ENCODE measurements at regions not wholly inside any gene's neighbourhood (a gene's known extent, or its start where the extent isn't known, plus 50 kb on each side); places are given as distances from the start of the nearest gene placed in this dataset.
"Not testable (repeated sequence)": the region's sequence is repeated elsewhere in the genome, so short reads cannot be mapped to it uniquely, and the experiment has no call there.

DNA sequence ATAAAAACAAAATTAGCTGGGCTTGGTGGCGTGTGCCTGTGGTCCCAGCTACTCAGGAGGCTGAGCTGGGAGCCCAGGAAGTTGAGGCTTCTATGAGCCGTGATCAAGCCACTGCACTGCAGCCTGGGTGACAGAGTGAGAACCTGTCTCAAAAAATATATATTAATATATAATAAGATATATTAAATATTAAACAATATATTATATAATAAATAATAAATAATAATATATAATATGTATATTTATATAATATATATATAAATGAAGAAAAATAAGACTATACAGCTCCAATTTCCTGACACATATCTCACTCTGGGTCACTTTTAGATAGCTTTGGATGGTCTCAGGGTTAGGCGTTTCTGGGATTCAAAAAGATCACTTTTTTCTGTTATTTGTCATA lies 74.2 kb upstream of the DPPA4 start:
- Histone ChIP-seq H3K9me3 (ENCODE audit: low read length) (no peaks in the 10 kb centered on the region), H3K9me2 (ENCODE audit: insufficient read depth, low read length) (no peaks in the 10 kb centered on the region), H3K79me2 (replicated peaks; ENCODE audit: insufficient read depth, low read length) (no peaks in the 10 kb centered on the region), H3K36me3 (ENCODE audit: insufficient read depth, low read length) (no peaks in the 10 kb centered on the region), H3K27me3 (ENCODE audit: insufficient read depth, low read depth, low read length) (no peaks in the 10 kb centered on the region), H4K20me1 (ENCODE audit: insufficient read depth) (no peaks in the 10 kb centered on the region), H3K9ac (ENCODE audit: low read length) (no peak overlapping the region), H3F3A (ENCODE audit: insufficient read depth, low read length, poor library complexity, severe bottlenecking) (no peaks in the 10 kb centered on the region), H3K4me2 (ENCODE audit: low read length) (no peak overlapping the region), H3K4me3 (ENCODE audit: low read length) (no peak overlapping the region), H2AFZ (ENCODE audit: low read depth, low read length) (no peak overlapping the region), H3K27ac (ENCODE audit: low read length) (no peak overlapping the region)
- TF ChIP-seq EP300 (conservative IDR thresholded peaks at IDR 0.05; ENCODE audit: poor library complexity, severe bottlenecking) (no peak), MXI1 (conservative IDR thresholded peaks at IDR 0.05; ENCODE audit: poor library complexity, severe bottlenecking) (no peak)

DNA sequence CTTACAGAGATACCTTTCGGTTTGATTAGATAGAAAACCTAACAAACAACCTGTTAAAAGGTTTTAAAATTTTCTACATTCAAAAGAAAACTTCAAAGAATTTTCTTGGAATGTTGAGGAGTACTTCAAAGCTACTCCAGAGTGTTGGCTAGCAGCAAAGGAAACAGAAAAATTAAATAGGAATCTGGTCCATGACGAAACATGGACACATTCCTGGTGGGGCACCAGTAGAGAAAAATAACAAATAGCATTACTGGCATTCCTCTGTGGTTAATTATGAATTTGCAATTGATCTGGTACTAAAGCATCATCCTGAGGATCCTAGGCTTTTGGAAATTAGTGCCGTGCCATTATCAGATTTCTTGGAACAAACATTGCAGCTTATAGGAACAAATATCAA lies 59.5 kb upstream of the DPPA4 start:
- no peaks in the 10 kb centered on the region for H3K27me3 ChIP-seq (ENCODE audit: insufficient read depth, low read depth, low read length)
- H2AFZ ChIP-seq (ENCODE audit: low read depth, low read length) = no peak overlapping the region
- TF ChIP-seq SMC3 (conservative IDR thresholded peaks at IDR 0.05; ENCODE audit: poor library complexity) (no peak), MXI1 (conservative IDR thresholded peaks at IDR 0.05; ENCODE audit: poor library complexity, severe bottlenecking) (no peak), EP300 (conservative IDR thresholded peaks at IDR 0.05; ENCODE audit: poor library complexity, severe bottlenecking) (no peak), EZH2 (IDR thresholded peaks at IDR 0.05; ENCODE audit: borderline replicate concordance, insufficient read depth, low read length, poor library complexity, severe bottlenecking) (no peak), TAF1 (IDR thresholded peaks at IDR 0.05; ENCODE audit: low read depth) (no peak), RAD21 (conservative IDR thresholded peaks at IDR 0.05) (no peak), POLR2AphosphoS5 (IDR thresholded peaks at IDR 0.05) (no peak)
- TF ChIP-seq, protein P1, sequence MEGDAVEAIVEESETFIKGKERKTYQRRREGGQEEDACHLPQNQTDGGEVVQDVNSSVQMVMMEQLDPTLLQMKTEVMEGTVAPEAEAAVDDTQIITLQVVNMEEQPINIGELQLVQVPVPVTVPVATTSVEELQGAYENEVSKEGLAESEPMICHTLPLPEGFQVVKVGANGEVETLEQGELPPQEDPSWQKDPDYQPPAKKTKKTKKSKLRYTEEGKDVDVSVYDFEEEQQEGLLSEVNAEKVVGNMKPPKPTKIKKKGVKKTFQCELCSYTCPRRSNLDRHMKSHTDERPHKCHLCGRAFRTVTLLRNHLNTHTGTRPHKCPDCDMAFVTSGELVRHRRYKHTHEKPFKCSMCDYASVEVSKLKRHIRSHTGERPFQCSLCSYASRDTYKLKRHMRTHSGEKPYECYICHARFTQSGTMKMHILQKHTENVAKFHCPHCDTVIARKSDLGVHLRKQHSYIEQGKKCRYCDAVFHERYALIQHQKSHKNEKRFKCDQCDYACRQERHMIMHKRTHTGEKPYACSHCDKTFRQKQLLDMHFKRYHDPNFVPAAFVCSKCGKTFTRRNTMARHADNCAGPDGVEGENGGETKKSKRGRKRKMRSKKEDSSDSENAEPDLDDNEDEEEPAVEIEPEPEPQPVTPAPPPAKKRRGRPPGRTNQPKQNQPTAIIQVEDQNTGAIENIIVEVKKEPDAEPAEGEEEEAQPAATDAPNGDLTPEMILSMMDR (IDR thresholded peaks at IDR 0.05; ENCODE audit: poor library complexity, severe bottlenecking) = no peak
- TF ChIP-seq, protein P2, sequence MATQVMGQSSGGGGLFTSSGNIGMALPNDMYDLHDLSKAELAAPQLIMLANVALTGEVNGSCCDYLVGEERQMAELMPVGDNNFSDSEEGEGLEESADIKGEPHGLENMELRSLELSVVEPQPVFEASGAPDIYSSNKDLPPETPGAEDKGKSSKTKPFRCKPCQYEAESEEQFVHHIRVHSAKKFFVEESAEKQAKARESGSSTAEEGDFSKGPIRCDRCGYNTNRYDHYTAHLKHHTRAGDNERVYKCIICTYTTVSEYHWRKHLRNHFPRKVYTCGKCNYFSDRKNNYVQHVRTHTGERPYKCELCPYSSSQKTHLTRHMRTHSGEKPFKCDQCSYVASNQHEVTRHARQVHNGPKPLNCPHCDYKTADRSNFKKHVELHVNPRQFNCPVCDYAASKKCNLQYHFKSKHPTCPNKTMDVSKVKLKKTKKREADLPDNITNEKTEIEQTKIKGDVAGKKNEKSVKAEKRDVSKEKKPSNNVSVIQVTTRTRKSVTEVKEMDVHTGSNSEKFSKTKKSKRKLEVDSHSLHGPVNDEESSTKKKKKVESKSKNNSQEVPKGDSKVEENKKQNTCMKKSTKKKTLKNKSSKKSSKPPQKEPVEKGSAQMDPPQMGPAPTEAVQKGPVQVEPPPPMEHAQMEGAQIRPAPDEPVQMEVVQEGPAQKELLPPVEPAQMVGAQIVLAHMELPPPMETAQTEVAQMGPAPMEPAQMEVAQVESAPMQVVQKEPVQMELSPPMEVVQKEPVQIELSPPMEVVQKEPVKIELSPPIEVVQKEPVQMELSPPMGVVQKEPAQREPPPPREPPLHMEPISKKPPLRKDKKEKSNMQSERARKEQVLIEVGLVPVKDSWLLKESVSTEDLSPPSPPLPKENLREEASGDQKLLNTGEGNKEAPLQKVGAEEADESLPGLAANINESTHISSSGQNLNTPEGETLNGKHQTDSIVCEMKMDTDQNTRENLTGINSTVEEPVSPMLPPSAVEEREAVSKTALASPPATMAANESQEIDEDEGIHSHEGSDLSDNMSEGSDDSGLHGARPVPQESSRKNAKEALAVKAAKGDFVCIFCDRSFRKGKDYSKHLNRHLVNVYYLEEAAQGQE (IDR thresholded peaks at IDR 0.05; ENCODE audit: borderline replicate concordance) = no peak
- no peaks in the 10 kb centered on the region for H3K36me3 ChIP-seq (ENCODE audit: insufficient read depth, low read length)
- no peaks in the 10 kb centered on the region for H4K20me1 ChIP-seq (ENCODE audit: insufficient read depth)
- H3K9me2 ChIP-seq (ENCODE audit: insufficient read depth, low read length) = no peaks in the 10 kb centered on the region
- no peak overlapping the region for H3K27ac ChIP-seq (ENCODE audit: low read length)
- no peak overlapping the region for H3K4me2 ChIP-seq (ENCODE audit: low read length)
- H3K9me3 ChIP-seq (ENCODE audit: low read length) = no peaks in the 10 kb centered on the region
- no peak overlapping the region for H3K9ac ChIP-seq (ENCODE audit: low read length)
- no peaks in the 10 kb centered on the region for H3K79me2 ChIP-seq (replicated peaks; ENCODE audit: insufficient read depth, low read length)
- no peak overlapping the region for H3K4me3 ChIP-seq (ENCODE audit: low read length)
- H3F3A ChIP-seq (ENCODE audit: insufficient read depth, low read length, poor library complexity, severe bottlenecking) = no peaks in the 10 kb centered on the region

DNA sequence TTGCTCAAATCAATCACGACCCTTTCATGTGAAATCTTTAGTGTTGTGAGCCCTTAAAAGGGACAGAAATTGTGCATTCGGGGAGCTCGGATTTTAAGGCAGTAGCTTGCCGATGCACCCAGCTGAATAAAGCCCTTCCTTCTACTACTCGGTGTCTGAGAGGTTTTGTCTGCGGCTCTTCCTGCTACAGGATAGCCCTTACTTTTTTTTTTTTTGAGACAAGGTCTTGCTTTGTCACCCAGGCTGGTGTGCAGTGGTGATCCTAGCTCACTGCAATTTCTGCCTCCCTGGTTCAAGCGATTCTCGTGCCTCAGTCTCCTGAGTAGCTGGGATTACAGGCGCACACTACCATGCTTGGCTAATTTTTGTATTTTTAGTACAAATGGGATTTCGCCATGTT lies 56.4 kb upstream of the DPPA4 start:
- H3F3A ChIP-seq (ENCODE audit: insufficient read depth, low read length, poor library complexity, severe bottlenecking); H3K4me3 ChIP-seq (ENCODE audit: low read length); H3K36me3 ChIP-seq (ENCODE audit: insufficient read depth, low read length); H3K9me3 ChIP-seq (ENCODE audit: low read length); H3K27me3 ChIP-seq (ENCODE audit: insufficient read depth, low read depth, low read length); H3K4me2 ChIP-seq (ENCODE audit: low read length); H3K79me2 ChIP-seq (replicated peaks; ENCODE audit: insufficient read depth, low read length); H3K27ac ChIP-seq (ENCODE audit: low read length); H3K9ac ChIP-seq (ENCODE audit: low read length); H3K9me2 ChIP-seq (ENCODE audit: insufficient read depth, low read length); H2AFZ ChIP-seq (ENCODE audit: low read depth, low read length); H4K20me1 ChIP-seq (ENCODE audit: insufficient read depth): not testable (repeated sequence)

All from neural cell (in vitro differentiated cells).